ENCODE measurements at regions not wholly inside any gene's neighbourhood (a gene's known extent, or its start where the extent isn't known, plus 50 kb on each side); places are given as distances from the start of the nearest gene placed in this dataset.

DNA sequence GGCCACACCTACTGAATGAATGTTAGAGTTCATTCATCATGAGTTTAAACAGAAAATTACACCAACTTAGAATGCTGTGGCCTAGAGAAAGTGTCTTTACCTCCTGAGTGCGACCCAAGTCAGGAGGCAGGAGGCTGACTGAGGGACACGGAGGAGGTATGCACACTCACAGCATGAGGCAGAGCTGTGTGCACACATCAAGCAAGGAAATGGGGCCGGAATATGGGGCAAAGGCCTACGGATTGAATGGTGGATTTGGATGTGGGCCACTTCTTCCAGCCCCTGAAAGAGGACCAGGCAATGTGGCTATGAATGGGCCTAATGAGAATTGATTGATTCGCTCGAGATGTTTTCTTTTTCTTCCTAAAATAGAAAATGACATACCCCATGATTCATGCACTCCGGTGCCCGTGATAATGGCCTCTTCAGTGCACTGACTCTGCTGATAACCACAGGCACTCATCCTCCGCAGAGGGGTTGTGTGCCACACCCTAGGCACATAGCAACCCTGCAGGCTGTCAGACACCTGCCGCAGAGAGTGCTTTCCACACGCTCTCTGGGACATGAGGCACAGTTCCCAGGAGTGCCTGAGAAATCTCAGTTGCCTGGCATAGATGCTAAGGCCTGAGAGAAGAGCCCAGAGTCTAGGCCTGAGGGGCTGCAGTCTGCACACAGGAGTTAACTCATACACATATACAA is 155.5 kb downstream of the GLUL start:
- TF ChIP-seq, protein P1, sequence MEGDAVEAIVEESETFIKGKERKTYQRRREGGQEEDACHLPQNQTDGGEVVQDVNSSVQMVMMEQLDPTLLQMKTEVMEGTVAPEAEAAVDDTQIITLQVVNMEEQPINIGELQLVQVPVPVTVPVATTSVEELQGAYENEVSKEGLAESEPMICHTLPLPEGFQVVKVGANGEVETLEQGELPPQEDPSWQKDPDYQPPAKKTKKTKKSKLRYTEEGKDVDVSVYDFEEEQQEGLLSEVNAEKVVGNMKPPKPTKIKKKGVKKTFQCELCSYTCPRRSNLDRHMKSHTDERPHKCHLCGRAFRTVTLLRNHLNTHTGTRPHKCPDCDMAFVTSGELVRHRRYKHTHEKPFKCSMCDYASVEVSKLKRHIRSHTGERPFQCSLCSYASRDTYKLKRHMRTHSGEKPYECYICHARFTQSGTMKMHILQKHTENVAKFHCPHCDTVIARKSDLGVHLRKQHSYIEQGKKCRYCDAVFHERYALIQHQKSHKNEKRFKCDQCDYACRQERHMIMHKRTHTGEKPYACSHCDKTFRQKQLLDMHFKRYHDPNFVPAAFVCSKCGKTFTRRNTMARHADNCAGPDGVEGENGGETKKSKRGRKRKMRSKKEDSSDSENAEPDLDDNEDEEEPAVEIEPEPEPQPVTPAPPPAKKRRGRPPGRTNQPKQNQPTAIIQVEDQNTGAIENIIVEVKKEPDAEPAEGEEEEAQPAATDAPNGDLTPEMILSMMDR (IDR thresholded peaks at IDR 0.05) = no peak
- TF ChIP-seq EP300 (IDR thresholded peaks at IDR 0.05) = no peak
- no peak for TF ChIP-seq POLR2A (IDR thresholded peaks at IDR 0.05)
